ENCODE measurements at regions not wholly inside any gene's neighbourhood (a gene's known extent, or its start where the extent isn't known, plus 50 kb on each side); places are given as distances from the start of the nearest gene placed in this dataset.

DNA sequence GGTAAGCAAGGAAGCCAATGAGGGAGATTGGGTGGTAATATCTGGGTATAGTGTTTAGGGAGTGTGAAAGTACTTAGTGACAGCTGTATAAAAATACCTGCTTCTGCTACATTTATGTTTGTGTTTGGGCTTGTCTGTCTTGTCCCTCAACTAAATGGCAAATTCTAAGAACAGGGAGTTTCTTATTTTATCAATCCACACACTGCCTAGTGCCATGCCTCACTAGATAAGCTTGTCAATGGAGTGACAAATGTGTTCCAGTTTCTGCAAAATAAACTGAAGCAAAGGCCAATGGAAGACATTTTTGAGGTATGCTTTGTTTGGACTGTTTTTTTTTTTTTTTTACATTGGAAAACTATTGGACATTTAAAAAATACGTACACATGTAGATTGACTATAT, 418.0 kb downstream of the SH2D1A start:
- TF ChIP-seq POLR2A (IDR thresholded peaks at IDR 0.05; ENCODE audit: low read depth, low read length) (no peak), RAD21 (IDR thresholded peaks at IDR 0.05; ENCODE audit: low read length) (no peak), RFX5 (IDR thresholded peaks at IDR 0.05; ENCODE audit: low read depth, low read length) (no peak), CEBPB (IDR thresholded peaks at IDR 0.05; ENCODE audit: low read depth, low read length) (no peak)
- TF ChIP-seq, protein P1, sequence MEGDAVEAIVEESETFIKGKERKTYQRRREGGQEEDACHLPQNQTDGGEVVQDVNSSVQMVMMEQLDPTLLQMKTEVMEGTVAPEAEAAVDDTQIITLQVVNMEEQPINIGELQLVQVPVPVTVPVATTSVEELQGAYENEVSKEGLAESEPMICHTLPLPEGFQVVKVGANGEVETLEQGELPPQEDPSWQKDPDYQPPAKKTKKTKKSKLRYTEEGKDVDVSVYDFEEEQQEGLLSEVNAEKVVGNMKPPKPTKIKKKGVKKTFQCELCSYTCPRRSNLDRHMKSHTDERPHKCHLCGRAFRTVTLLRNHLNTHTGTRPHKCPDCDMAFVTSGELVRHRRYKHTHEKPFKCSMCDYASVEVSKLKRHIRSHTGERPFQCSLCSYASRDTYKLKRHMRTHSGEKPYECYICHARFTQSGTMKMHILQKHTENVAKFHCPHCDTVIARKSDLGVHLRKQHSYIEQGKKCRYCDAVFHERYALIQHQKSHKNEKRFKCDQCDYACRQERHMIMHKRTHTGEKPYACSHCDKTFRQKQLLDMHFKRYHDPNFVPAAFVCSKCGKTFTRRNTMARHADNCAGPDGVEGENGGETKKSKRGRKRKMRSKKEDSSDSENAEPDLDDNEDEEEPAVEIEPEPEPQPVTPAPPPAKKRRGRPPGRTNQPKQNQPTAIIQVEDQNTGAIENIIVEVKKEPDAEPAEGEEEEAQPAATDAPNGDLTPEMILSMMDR (conservative IDR thresholded peaks at IDR 0.05; ENCODE audit: low read depth, low read length), result no peak
